Rectal smooth muscle tissue (tissue), 1 donor: ENCODE measurements at regions not wholly inside any gene's neighbourhood (a gene's known extent, or its start where the extent isn't known, plus 50 kb on each side); places are given as distances from the start of the nearest gene placed in this dataset.

Source experiments
- H3K27ac ChIP-seq: one replicate; pipeline ENCODE4 v1.7.0; 2013; ENCODE audit warnings: low read depth, low read length, inconsistent platforms
- H3K27me3 ChIP-seq: one replicate; pipeline ENCODE4 v1.7.0; 2013; ENCODE audit warnings: low read length; ENCODE audit not compliant: control insufficient read depth, insufficient read depth
- H3K36me3 ChIP-seq: one replicate; pipeline ENCODE4 v1.7.0; 2013; ENCODE audit warnings: low read length; ENCODE audit not compliant: control insufficient read depth, insufficient read depth
- H3K4me1 ChIP-seq: one replicate; pipeline ENCODE4 v1.7.0; 2013; ENCODE audit warnings: low read length; ENCODE audit not compliant: control insufficient read depth, insufficient read depth
- H3K4me3 ChIP-seq: one replicate; pipeline ENCODE4 v1.7.0; 2013; ENCODE audit warnings: low read length
- H3K9ac ChIP-seq: one replicate; pipeline ENCODE4 v1.7.0; 2013; ENCODE audit warnings: low read length

DNA sequence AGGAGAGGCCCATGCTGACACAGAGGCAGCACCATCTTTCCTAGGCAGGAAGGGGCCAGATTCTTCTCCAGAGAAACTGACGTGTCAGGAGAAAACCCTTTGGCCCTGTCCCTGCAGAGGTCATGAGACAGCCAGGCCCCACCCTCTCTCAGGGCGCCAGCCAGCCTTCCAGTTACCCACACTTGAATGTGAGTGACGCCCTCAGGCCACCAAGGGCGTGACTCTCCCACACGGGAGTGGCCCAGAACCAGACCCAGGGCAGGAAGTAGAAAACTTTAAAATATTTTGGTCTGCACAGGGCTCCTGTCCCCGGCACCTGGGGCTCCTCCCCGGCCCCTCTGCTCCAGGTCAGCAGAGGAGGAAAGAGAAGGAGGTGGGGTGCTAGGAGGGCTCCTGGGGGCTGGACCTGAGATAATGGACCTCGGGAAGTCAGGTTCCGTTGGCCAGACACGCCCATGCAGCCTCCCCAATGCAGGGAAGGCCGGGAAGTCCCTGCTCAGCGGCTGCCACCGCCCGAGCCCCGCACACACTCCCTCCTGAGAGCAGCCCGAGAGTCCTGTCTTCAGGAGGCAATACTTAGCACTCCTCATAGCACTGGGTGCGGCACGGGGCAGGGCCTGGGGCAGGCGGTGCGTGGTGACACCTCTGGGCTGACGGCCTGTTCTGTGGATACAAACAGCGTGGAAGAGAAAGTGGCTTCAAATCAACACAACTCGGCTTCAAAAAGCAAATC is 67.0 kb upstream of the CFAP46 start:
- no peaks in the 10 kb centered on the region for H3K27me3 ChIP-seq
- H3K36me3 ChIP-seq = no peaks in the 10 kb centered on the region
- no peak overlapping the region for H3K9ac ChIP-seq
- peak overlapping the region; percentile 8 for H3K4me3 ChIP-seq
- H3K27ac ChIP-seq = no peak overlapping the region
- no peaks in the 10 kb centered on the region for H3K4me1 ChIP-seq

DNA sequence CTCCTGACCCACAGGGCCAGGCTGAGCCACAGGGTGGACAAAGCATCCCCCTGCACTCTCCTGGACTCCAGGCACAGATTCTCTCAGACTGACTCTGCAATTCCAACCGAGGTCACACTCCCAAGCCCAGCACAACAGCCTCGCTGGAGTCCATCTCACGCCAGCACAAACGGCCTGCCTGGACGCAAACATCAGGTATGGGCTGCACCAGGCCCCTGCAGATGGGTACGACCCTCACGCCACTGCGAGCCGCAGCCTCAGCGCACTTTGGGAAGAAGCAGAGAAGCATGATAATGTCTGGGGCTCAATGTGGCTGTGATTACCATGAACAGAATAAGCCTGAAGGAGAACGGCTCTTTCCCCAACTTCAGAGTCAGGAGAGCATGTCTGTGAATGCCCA is 66.4 kb upstream of the CFAP46 start:
- Histone ChIP-seq H3K4me1 (no peaks in the 10 kb centered on the region), H3K27me3 (no peaks in the 10 kb centered on the region), H3K27ac (no peak overlapping the region), H3K9ac (no peak overlapping the region), H3K4me3 (peak overlapping the region; percentile 8), H3K36me3 (no peaks in the 10 kb centered on the region)

- Histone ChIP-seq H3K4me1 (no peaks in the 10 kb centered on the region), H3K4me3 (no peak overlapping the region), H3K9ac (no peak overlapping the region), H3K27me3 (no peaks in the 10 kb centered on the region), H3K27ac (no peak overlapping the region), H3K36me3 (no peaks in the 10 kb centered on the region)
Observed at GRCh38 chr10:133008196-133008595, 65.8 kb upstream of the CFAP46 start.

GRCh38 chr10:133007360-133007858 is 65.0 kb upstream of the CFAP46 start:
- no peak overlapping the region for H3K9ac ChIP-seq
- no peak overlapping the region for H3K4me3 ChIP-seq
- H3K27me3 ChIP-seq = no peaks in the 10 kb centered on the region
- no peaks in the 10 kb centered on the region for H3K4me1 ChIP-seq
- H3K36me3 ChIP-seq = no peaks in the 10 kb centered on the region
- H3K27ac ChIP-seq = no peak overlapping the region

- no peaks in the 10 kb centered on the region for H3K36me3 ChIP-seq
- H3K4me1 ChIP-seq = no peaks in the 10 kb centered on the region
- H3K9ac ChIP-seq = no peak overlapping the region
- no peak overlapping the region for H3K27ac ChIP-seq
- H3K27me3 ChIP-seq = no peaks in the 10 kb centered on the region
- no peak overlapping the region for H3K4me3 ChIP-seq
Observed at GRCh38 chr10:133006806-133007205, 64.4 kb upstream of the CFAP46 start.

- H3K36me3 ChIP-seq = no peaks in the 10 kb centered on the region
- no peak overlapping the region for H3K9ac ChIP-seq
- no peaks in the 10 kb centered on the region for H3K27me3 ChIP-seq
- no peak overlapping the region for H3K4me3 ChIP-seq
- no peak overlapping the region for H3K27ac ChIP-seq
- no peaks in the 10 kb centered on the region for H3K4me1 ChIP-seq
Observed at GRCh38 chr10:133006202-133006601, 63.8 kb upstream of the CFAP46 start.

DNA sequence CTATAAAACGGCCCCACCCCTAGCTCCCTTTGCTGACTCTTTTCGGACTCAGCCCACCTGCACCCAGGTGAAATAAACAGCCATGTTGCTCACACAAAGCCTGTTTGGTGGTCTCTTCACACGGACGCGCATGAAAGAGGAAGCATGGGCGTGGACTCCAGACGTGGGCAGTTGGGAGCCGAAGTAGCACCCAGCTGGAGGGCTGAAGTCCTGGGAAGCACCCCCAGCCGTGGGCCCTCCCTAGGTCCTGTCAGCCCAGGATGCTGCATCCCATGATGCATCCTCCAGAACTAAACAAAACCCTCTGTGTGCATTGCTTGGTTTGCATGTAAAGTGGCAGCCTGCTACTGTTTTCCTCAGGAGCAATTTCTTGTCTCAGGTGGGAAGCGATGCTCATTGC is 62.1 kb upstream of the CFAP46 start:
- Histone ChIP-seq H3K4me3 (no peak overlapping the region), H3K27ac (no peak overlapping the region), H3K27me3 (no peaks in the 10 kb centered on the region), H3K9ac (no peak overlapping the region), H3K4me1 (no peaks in the 10 kb centered on the region), H3K36me3 (no peaks in the 10 kb centered on the region)

GRCh38 chr10:133003188-133003587 is 60.8 kb upstream of the CFAP46 start:
- Histone ChIP-seq H3K36me3 (no peaks in the 10 kb centered on the region), H3K27ac (no peak overlapping the region), H3K9ac (no peak overlapping the region), H3K4me1 (no peaks in the 10 kb centered on the region), H3K27me3 (no peaks in the 10 kb centered on the region), H3K4me3 (no peak overlapping the region)

- no peak overlapping the region for H3K9ac ChIP-seq
- no peaks in the 10 kb centered on the region for H3K4me1 ChIP-seq
- no peak overlapping the region for H3K4me3 ChIP-seq
- H3K27ac ChIP-seq = no peak overlapping the region
- no peaks in the 10 kb centered on the region for H3K27me3 ChIP-seq
- no peaks in the 10 kb centered on the region for H3K36me3 ChIP-seq
Observed at GRCh38 chr10:133002685-133003084, 60.3 kb upstream of the CFAP46 start.

DNA sequence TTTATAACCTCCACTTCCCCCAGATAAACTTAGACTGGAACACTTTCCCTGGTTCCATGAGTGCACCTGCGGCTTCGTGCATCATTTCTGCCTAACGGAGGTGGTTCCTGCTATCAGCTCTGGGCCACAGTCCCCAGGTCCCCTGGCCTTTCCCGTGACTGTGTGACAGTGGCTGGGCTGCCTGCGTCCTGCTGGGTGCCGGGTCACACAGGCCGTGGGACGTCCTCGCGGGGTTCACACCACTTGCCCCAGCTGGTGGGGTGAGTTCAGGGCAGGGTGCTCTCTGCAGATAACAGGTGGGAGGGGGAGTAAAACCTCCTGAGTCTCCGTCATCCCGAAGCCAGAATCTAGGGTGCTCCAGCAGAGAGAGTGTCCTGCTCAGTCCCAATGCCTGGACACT is 58.7 kb upstream of the CFAP46 start:
- H3K4me1 ChIP-seq = no peaks in the 10 kb centered on the region
- H3K27ac ChIP-seq = no peak overlapping the region
- no peaks in the 10 kb centered on the region for H3K27me3 ChIP-seq
- H3K4me3 ChIP-seq = no peak overlapping the region
- H3K36me3 ChIP-seq = no peaks in the 10 kb centered on the region
- no peak overlapping the region for H3K9ac ChIP-seq

- no peak overlapping the region for H3K4me3 ChIP-seq
- no peaks in the 10 kb centered on the region for H3K4me1 ChIP-seq
- H3K27me3 ChIP-seq = no peaks in the 10 kb centered on the region
- no peaks in the 10 kb centered on the region for H3K36me3 ChIP-seq
- no peak overlapping the region for H3K27ac ChIP-seq
- no peak overlapping the region for H3K9ac ChIP-seq
Observed at GRCh38 chr10:133000648-133001047, 58.3 kb upstream of the CFAP46 start.

DNA sequence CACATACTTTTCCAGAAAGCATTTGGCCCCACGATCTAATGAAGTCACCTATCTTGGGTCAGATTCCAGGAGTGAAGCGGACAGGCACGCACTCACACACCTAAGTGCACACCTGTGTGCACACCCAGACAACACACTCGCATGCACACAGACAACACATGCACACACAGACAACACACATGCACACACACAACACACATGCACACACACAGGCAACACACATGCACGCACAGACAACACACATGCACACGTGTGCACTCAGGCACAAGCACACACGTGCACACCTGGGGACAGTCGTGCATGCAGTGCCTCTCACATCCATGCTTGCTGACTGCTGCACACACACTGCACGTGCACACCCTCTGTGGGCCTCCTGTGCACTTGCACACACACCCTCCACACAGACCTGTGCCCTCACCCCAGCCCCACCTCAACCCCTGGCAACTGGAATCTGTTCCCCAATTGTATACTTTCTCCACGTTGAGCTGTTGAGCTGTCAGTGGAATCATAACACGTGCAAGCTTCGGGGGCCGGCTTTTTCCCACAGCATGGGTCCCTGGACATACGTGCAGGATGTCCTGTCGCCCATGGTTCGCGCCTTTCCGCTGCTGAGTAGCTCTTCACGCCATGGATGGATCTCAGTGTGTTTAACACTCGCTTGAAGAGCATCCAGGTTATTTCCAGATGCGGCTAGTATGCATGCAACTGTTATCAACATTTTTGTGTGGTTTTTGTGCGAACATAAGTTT is 55.3 kb upstream of the CFAP46 start:
- no peaks in the 10 kb centered on the region for H3K4me1 ChIP-seq
- H3K27ac ChIP-seq = no peak overlapping the region
- no peaks in the 10 kb centered on the region for H3K36me3 ChIP-seq
- no peak overlapping the region for H3K4me3 ChIP-seq
- H3K9ac ChIP-seq = no peak overlapping the region
- no peaks in the 10 kb centered on the region for H3K27me3 ChIP-seq
